HL-60 (cell line): ENCODE measurements at regions not wholly inside any gene's neighbourhood (a gene's known extent, or its start where the extent isn't known, plus 50 kb on each side); places are given as distances from the start of the nearest gene placed in this dataset.

ENCODE experiments used
- DNase-seq, 2 experiments: peaks; one replicate each; pipeline ENCODE4 v3.0.0-alpha.2; 2010 to 2020; ENCODE audit warnings: low read depth in 1 of 2, low spot score in 1 of 2
- H3K27ac ChIP-seq: fragments of 250-450 bp; sonication (Bioruptor Pico); replicated peaks from 2 replicates; pipeline ENCODE4 v1.5.1; 2020; ENCODE audit warnings: mild to moderate bottlenecking, moderate library complexity
- H3K27me3 ChIP-seq: fragments of 250-450 bp; sonication (Bioruptor Pico); 2 replicates; pipeline ENCODE4 v1.5.1; 2021; ENCODE audit warnings: mild to moderate bottlenecking, moderate library complexity; ENCODE audit not compliant: insufficient read depth, poor library complexity, severe bottlenecking
- H3K4me3 ChIP-seq: replicated peaks from 2 replicates; pipeline ENCODE4 v1.5.1; 2011; ENCODE audit warnings: mild to moderate bottlenecking, control low read depth, low read length; ENCODE audit not compliant: insufficient read depth
- GABPA ChIP-seq: IDR thresholded peaks from 2 replicates; pipeline ENCODE4 v1.6.1; 2012; ENCODE audit warnings: low read depth
- POLR2AphosphoS5 ChIP-seq: IDR thresholded peaks from 2 replicates; pipeline ENCODE4 v1.6.1; 2012; ENCODE audit warnings: low read depth
- REST ChIP-seq: IDR thresholded peaks from 2 replicates; pipeline ENCODE4 v1.6.1; 2012; ENCODE audit warnings: low read depth; ENCODE audit not compliant: insufficient replicate concordance
- SPI1 ChIP-seq: IDR thresholded peaks from 2 replicates; pipeline ENCODE4 v1.6.1; 2012; ENCODE audit warnings: low read depth, mild to moderate bottlenecking, borderline replicate concordance
- TF ChIP-seq, protein P1 (sequence below): IDR thresholded peaks from one replicate; pipeline ENCODE4 v1.5.1; 2011; ENCODE audit warnings: low read length, control low read depth, inconsistent platforms; ENCODE audit not compliant: insufficient read depth

GRCh38 chr6:166725571-166725970 lies 98.5 kb upstream of the RPS6KA2 start:
- Histone ChIP-seq H3K27ac (no peak overlapping the region), H3K4me3 (no peak overlapping the region), H3K27me3 (no peaks in the 10 kb centered on the region)
- no peak for DNase-seq
- no peak for TF ChIP-seq SPI1
- no peak for TF ChIP-seq REST
- TF ChIP-seq GABPA: no peak
- TF ChIP-seq POLR2AphosphoS5: no peak
- TF ChIP-seq, protein P1, sequence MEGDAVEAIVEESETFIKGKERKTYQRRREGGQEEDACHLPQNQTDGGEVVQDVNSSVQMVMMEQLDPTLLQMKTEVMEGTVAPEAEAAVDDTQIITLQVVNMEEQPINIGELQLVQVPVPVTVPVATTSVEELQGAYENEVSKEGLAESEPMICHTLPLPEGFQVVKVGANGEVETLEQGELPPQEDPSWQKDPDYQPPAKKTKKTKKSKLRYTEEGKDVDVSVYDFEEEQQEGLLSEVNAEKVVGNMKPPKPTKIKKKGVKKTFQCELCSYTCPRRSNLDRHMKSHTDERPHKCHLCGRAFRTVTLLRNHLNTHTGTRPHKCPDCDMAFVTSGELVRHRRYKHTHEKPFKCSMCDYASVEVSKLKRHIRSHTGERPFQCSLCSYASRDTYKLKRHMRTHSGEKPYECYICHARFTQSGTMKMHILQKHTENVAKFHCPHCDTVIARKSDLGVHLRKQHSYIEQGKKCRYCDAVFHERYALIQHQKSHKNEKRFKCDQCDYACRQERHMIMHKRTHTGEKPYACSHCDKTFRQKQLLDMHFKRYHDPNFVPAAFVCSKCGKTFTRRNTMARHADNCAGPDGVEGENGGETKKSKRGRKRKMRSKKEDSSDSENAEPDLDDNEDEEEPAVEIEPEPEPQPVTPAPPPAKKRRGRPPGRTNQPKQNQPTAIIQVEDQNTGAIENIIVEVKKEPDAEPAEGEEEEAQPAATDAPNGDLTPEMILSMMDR: no peak

GRCh38 chr6:166724576-166724975 lies 97.5 kb upstream of the RPS6KA2 start:
- TF ChIP-seq, protein P1: no peak
- TF ChIP-seq POLR2AphosphoS5 (no peak), SPI1 (no peak), GABPA (no peak), REST (no peak)
- Histone ChIP-seq H3K4me3 (no peak overlapping the region), H3K27me3 (no peaks in the 10 kb centered on the region), H3K27ac (no peak overlapping the region)
- no peak for DNase-seq

GRCh38 chr6:166722785-166723184 lies 95.7 kb upstream of the RPS6KA2 start:
- TF ChIP-seq REST (no peak), SPI1 (no peak)
- Histone ChIP-seq H3K27ac (no peak overlapping the region), H3K4me3 (no peak overlapping the region), H3K27me3 (no peaks in the 10 kb centered on the region)
- no peak for DNase-seq

GRCh38 chr6:166721576-166721975 lies 94.5 kb upstream of the RPS6KA2 start:
- TF ChIP-seq SPI1: no peak
- TF ChIP-seq, protein P1: no peak
- TF ChIP-seq GABPA: no peak
- TF ChIP-seq POLR2AphosphoS5: no peak
- no peak for TF ChIP-seq REST
- H3K27ac ChIP-seq: no peak overlapping the region
- no peak overlapping the region for H3K4me3 ChIP-seq
- H3K27me3 ChIP-seq: no peaks in the 10 kb centered on the region
- DNase-seq: no peak
